ENCODE measurements at regions not wholly inside any gene's neighbourhood (a gene's known extent, or its start where the extent isn't known, plus 50 kb on each side); places are given as distances from the start of the nearest gene placed in this dataset.

DNA sequence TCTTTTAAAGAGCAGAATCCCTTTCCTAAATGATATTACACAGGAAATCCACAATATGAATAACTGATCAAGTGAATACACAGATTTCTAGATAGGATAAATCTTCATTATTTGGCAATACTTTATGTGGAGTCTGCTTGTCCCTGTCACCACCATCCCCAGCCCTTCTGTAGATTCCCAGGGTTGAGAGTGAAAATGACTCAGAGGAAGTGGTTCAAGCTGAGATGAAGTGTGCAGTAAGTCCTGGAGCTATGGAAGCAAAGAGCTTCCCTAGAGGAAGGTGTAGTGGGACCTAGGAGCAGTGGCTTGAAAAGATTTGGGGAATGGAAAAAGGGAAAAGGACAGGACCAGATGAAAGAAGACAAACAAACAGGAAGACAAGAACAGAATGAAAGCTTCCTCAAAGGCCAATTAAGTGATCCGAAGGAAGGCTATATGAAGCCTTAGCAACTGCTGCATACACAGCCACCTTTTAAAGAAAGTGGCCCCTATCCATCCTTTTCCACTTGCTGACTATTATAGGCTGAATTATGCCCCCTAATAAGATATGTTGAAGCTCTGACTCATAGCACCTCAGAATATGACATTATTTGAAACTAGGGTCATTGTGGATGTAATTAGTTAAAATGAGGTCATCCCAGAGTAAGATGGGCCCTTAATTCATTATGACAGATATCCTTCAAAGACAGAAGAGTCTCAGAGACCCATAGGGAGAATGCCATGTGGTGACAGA is 96.5 kb upstream of the CAMK1G start:
- Histone ChIP-seq H3K9me3 (ENCODE audit: control insufficient read depth in 2 of 2, insufficient read depth in 1 of 2, low read depth in 1 of 2, low read length in 1 of 2) (no peaks in the 10 kb centered on the region), H3K27ac (ENCODE audit: low read depth in 2 of 2, low read length in 1 of 2) (no peak overlapping the region), H3K4me3 (ENCODE audit: low read depth in 1 of 2, low read length in 2 of 2) (no peak overlapping the region), H3K27me3 (ENCODE audit: control insufficient read depth in 1 of 2, insufficient read depth in 2 of 2, low read length in 2 of 2) (no peaks in the 10 kb centered on the region), H3K36me3 (ENCODE audit: control insufficient read depth in 2 of 2, insufficient read depth in 2 of 2, low read length in 1 of 2) (no peaks in the 10 kb centered on the region), H3K4me1 (ENCODE audit: control insufficient read depth in 2 of 2, insufficient read depth in 2 of 2, low read length in 1 of 2) (no peaks in the 10 kb centered on the region)
- 88 to 95% methylated on average over 1 of the region's 1 CpG for WGBS, 2 donors

DNA sequence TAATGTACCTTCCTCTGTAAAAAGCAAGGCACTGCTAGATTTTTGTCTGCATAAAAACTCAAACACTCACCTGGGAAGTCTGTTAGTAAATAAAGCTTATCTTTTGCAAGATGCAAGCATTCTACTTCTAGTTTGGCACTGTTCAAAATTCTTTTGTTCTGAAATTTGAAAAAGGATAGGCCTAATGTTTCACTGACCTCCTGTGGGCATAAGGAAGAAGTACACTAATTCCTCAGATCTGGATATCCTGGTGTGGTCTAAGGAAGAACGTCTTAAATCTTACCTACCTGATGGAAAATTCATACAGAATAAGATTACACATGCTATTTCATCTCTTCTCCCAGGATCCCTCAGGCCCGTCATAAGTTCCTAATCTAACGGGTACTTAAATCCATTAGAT is 93.5 kb upstream of the CAMK1G start:
- Histone ChIP-seq H3K36me3 (ENCODE audit: control insufficient read depth in 2 of 2, insufficient read depth in 2 of 2, low read length in 1 of 2) (no peaks in the 10 kb centered on the region), H3K27ac (ENCODE audit: low read depth in 2 of 2, low read length in 1 of 2) (no peak overlapping the region), H3K4me1 (ENCODE audit: control insufficient read depth in 2 of 2, insufficient read depth in 2 of 2, low read length in 1 of 2) (no peaks in the 10 kb centered on the region), H3K4me3 (ENCODE audit: low read depth in 1 of 2, low read length in 2 of 2) (no peak overlapping the region), H3K9me3 (ENCODE audit: control insufficient read depth in 2 of 2, insufficient read depth in 1 of 2, low read depth in 1 of 2, low read length in 1 of 2) (no peaks in the 10 kb centered on the region), H3K27me3 (ENCODE audit: control insufficient read depth in 1 of 2, insufficient read depth in 2 of 2, low read length in 2 of 2) (no peaks in the 10 kb centered on the region)
- WGBS, 2 donors: 54 to 58% methylated on average over 3 of the region's 3 CpGs

DNA sequence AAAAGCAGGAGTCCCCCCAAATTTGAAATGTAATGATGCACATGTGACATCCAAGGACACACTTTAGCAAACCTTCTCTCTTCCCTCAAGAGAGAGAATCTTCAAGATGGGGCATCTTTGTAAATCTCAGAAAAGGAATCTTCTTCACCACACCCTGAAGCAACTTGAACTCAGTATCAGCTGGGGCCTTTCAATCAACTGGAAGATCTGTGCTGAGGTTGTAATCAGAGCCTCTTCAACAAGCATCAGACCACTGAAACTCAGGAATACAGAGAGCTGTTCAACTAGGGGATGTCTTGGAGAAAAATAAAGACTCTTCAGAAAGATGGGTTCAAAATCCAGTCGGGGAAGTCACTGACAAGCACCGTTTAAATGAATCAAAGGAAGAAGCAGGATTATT is 92.5 kb upstream of the CAMK1G start:
- no peaks in the 10 kb centered on the region for H3K36me3 ChIP-seq (ENCODE audit: control insufficient read depth in 2 of 2, insufficient read depth in 2 of 2, low read length in 1 of 2)
- no peak overlapping the region for H3K4me3 ChIP-seq (ENCODE audit: low read depth in 1 of 2, low read length in 2 of 2)
- H3K27me3 ChIP-seq (ENCODE audit: control insufficient read depth in 1 of 2, insufficient read depth in 2 of 2, low read length in 2 of 2): no peaks in the 10 kb centered on the region
- H3K4me1 ChIP-seq (ENCODE audit: control insufficient read depth in 2 of 2, insufficient read depth in 2 of 2, low read length in 1 of 2): no peaks in the 10 kb centered on the region
- H3K9me3 ChIP-seq (ENCODE audit: control insufficient read depth in 2 of 2, insufficient read depth in 1 of 2, low read depth in 1 of 2, low read length in 1 of 2): no peaks in the 10 kb centered on the region
- no peak overlapping the region for H3K27ac ChIP-seq (ENCODE audit: low read depth in 2 of 2, low read length in 1 of 2)
- 76 to 82% methylated on average over 2 of the region's 2 CpGs for WGBS, 2 donors

DNA sequence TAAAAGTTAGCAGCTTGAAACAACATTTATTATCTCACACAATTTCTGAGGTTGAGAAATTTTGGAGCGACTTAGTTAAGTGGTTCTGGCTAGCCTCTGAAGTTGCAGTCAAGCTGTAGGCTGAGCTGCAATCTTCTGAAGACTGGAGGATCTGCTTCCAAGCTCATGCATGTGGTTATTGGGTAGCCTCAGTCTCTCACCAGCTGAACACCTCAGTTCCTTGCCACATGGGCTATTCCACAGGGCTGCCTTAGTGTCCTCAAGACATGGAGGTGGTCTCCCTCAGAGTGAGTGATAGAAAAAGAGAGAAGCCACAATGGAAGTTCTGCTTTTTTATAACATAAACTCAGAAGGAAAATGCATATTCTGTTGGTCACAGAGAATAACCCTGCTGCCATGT is 92.0 kb upstream of the CAMK1G start:
- H3K36me3 ChIP-seq (ENCODE audit: control insufficient read depth in 2 of 2, insufficient read depth in 2 of 2, low read length in 1 of 2): no peaks in the 10 kb centered on the region
- H3K4me3 ChIP-seq (ENCODE audit: low read depth in 1 of 2, low read length in 2 of 2): no peak overlapping the region
- no peak overlapping the region for H3K27ac ChIP-seq (ENCODE audit: low read depth in 2 of 2, low read length in 1 of 2)
- H3K9me3 ChIP-seq (ENCODE audit: control insufficient read depth in 2 of 2, insufficient read depth in 1 of 2, low read depth in 1 of 2, low read length in 1 of 2): no peaks in the 10 kb centered on the region
- H3K4me1 ChIP-seq (ENCODE audit: control insufficient read depth in 2 of 2, insufficient read depth in 2 of 2, low read length in 1 of 2): no peaks in the 10 kb centered on the region
- no peaks in the 10 kb centered on the region for H3K27me3 ChIP-seq (ENCODE audit: control insufficient read depth in 1 of 2, insufficient read depth in 2 of 2, low read length in 2 of 2)
- 77 to 87% methylated on average over 1 of the region's 1 CpG for WGBS, 2 donors

DNA sequence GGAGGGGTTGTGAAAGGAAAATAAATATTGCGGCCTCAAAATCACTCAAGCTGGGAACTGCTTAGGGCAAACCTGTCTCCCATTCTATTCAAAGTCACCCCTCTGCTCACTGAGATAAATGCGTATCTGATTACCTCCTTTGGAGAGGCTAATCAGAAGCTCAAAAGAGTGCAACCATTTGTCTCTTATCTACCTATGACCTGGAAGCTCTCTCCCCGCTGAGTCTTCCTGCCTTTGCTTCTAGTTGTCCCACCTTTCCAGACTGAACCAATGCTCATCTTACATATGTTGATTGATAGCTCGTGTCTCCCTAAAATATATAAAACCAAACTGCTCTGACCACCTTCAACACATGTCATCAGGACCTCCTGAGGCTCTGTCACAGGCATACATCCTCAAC is 91.6 kb upstream of the CAMK1G start:
- Histone ChIP-seq H3K4me3 (ENCODE audit: low read depth in 1 of 2, low read length in 2 of 2) (no peak overlapping the region), H3K4me1 (ENCODE audit: control insufficient read depth in 2 of 2, insufficient read depth in 2 of 2, low read length in 1 of 2) (no peaks in the 10 kb centered on the region), H3K9me3 (ENCODE audit: control insufficient read depth in 2 of 2, insufficient read depth in 1 of 2, low read depth in 1 of 2, low read length in 1 of 2) (no peaks in the 10 kb centered on the region), H3K36me3 (ENCODE audit: control insufficient read depth in 2 of 2, insufficient read depth in 2 of 2, low read length in 1 of 2) (no peaks in the 10 kb centered on the region), H3K27me3 (ENCODE audit: control insufficient read depth in 1 of 2, insufficient read depth in 2 of 2, low read length in 2 of 2) (no peaks in the 10 kb centered on the region), H3K27ac (ENCODE audit: low read depth in 2 of 2, low read length in 1 of 2) (no peak overlapping the region)
- 79 to 84% methylated on average over 4 of the region's 4 CpGs for WGBS, 2 donors

DNA sequence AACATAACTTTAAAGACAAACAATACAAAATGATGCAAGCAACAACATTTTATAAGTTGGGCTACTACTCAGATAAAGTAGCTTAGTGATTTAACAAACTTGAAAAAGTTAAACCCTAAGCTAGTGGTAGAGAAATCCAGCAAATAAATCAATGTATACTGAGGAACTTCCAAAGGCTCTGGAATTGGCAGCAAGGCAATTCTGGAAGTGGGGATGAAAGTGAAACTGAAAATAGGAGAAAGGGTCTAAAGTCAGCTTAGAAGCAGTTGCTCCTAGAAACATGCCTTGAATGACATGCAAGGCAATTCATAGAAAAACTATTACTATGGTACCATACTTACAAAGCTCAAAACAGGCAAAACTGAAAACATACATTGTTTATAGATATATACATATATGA is 90.0 kb upstream of the CAMK1G start:
- no peaks in the 10 kb centered on the region for H3K36me3 ChIP-seq (ENCODE audit: control insufficient read depth in 2 of 2, insufficient read depth in 2 of 2, low read length in 1 of 2)
- H3K4me3 ChIP-seq (ENCODE audit: low read depth in 1 of 2, low read length in 2 of 2): no peak overlapping the region
- no peaks in the 10 kb centered on the region for H3K9me3 ChIP-seq (ENCODE audit: control insufficient read depth in 2 of 2, insufficient read depth in 1 of 2, low read depth in 1 of 2, low read length in 1 of 2)

DNA sequence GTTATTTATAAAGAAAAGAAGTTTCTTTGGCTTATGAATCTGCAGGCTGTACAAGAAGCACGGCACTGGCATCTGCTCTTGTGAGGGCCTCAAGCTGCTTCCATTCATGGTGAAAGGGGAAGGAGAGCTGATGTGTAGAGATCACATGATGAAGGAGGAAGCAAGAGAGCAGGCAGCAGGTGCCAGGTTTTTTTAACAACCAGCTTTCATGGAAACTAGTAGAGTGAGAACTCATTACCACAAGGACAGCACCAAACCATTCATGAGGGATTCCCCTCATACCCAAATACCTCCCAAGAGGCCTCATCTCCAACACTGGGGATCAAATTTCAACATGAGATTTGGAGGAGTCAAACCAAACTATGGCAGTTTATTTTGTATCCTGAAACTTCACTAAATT is 85.8 kb upstream of the CAMK1G start:
- WGBS, 2 donors: 86% methylated on average over 1 of the region's 1 CpG
- Histone ChIP-seq H3K4me1 (ENCODE audit: control insufficient read depth in 2 of 2, insufficient read depth in 2 of 2, low read length in 1 of 2) (no peaks in the 10 kb centered on the region), H3K36me3 (ENCODE audit: control insufficient read depth in 2 of 2, insufficient read depth in 2 of 2, low read length in 1 of 2) (no peaks in the 10 kb centered on the region), H3K27me3 (ENCODE audit: control insufficient read depth in 1 of 2, insufficient read depth in 2 of 2, low read length in 2 of 2) (no peaks in the 10 kb centered on the region), H3K9me3 (ENCODE audit: control insufficient read depth in 2 of 2, insufficient read depth in 1 of 2, low read depth in 1 of 2, low read length in 1 of 2) (peaks cover 7 to 10% of the 10 kb centered on the region in 2 donors), H3K4me3 (ENCODE audit: low read depth in 1 of 2, low read length in 2 of 2) (no peak overlapping the region), H3K27ac (ENCODE audit: low read depth in 2 of 2, low read length in 1 of 2) (no peak overlapping the region)

More for the DNA sequence above, 90.0 kb upstream of the CAMK1G start:
- Histone ChIP-seq H3K27me3 (ENCODE audit: control insufficient read depth in 1 of 2, insufficient read depth in 2 of 2, low read length in 2 of 2) (no peaks in the 10 kb centered on the region), H3K4me1 (ENCODE audit: control insufficient read depth in 2 of 2, insufficient read depth in 2 of 2, low read length in 1 of 2) (no peaks in the 10 kb centered on the region), H3K27ac (ENCODE audit: low read depth in 2 of 2, low read length in 1 of 2) (no peak overlapping the region)

DNA sequence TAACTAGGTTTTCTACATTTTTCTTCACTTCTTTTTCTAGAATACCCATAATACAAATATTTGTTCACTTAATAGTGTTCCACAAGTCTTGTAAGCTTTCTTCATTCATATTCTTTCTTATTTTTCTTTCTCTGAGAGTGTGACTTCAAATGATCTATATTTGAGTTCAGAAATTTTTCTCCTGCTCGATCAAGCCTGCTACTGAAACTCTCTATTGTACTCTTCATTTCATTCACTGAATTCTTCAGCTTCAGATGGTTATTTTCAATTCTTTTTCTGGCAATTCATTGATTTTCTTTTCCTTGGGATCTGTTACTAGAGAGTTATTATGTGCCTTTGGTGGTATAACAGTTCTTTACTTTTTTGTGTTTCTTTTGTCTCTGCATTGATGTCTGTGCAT is 82.5 kb upstream of the CAMK1G start:
- no peaks in the 10 kb centered on the region for H3K27me3 ChIP-seq (ENCODE audit: control insufficient read depth in 1 of 2, insufficient read depth in 2 of 2, low read length in 2 of 2)
- 76 to 92% methylated on average over 1 of the region's 1 CpG for WGBS, 2 donors

DNA sequence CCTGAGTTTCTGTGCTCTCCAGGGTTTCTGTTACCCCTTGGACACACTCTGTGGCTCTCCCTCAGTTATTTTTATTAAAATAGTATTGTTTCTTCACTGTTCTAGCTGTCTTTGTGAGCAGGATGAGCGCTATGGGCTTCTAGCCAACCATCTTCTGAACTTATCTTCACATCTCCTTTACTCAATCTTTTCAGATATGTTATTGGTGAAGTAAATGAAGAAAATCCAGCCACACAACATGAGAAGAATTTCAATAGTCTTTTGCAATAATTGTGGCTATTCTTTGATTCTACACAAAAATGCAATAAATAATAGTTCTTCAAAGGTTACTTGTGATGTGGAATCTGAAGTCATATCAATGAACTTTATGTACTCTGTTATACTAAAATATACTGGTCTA is 80.3 kb upstream of the CAMK1G start:
- Histone ChIP-seq H3K9me3 (ENCODE audit: control insufficient read depth in 2 of 2, insufficient read depth in 1 of 2, low read depth in 1 of 2, low read length in 1 of 2) (peaks cover 7 to 10% of the 10 kb centered on the region in 2 donors), H3K4me3 (ENCODE audit: low read depth in 1 of 2, low read length in 2 of 2) (no peak overlapping the region), H3K27me3 (ENCODE audit: control insufficient read depth in 1 of 2, insufficient read depth in 2 of 2, low read length in 2 of 2) (no peaks in the 10 kb centered on the region), H3K36me3 (ENCODE audit: control insufficient read depth in 2 of 2, insufficient read depth in 2 of 2, low read length in 1 of 2) (no peaks in the 10 kb centered on the region), H3K4me1 (ENCODE audit: control insufficient read depth in 2 of 2, insufficient read depth in 2 of 2, low read length in 1 of 2) (no peaks in the 10 kb centered on the region), H3K27ac (ENCODE audit: low read depth in 2 of 2, low read length in 1 of 2) (no peak overlapping the region)
- WGBS, 2 donors: 86 to 91% methylated on average over 1 of the region's 1 CpG

More for the DNA sequence above, 82.5 kb upstream of the CAMK1G start:
- Histone ChIP-seq H3K36me3 (ENCODE audit: control insufficient read depth in 2 of 2, insufficient read depth in 2 of 2, low read length in 1 of 2) (no peaks in the 10 kb centered on the region), H3K4me1 (ENCODE audit: control insufficient read depth in 2 of 2, insufficient read depth in 2 of 2, low read length in 1 of 2) (no peaks in the 10 kb centered on the region), H3K9me3 (ENCODE audit: control insufficient read depth in 2 of 2, insufficient read depth in 1 of 2, low read depth in 1 of 2, low read length in 1 of 2) (peaks cover 7 to 10% of the 10 kb centered on the region in 2 donors), H3K4me3 (ENCODE audit: low read depth in 1 of 2, low read length in 2 of 2) (no peak overlapping the region), H3K27ac (ENCODE audit: low read depth in 2 of 2, low read length in 1 of 2) (no peak overlapping the region)

DNA sequence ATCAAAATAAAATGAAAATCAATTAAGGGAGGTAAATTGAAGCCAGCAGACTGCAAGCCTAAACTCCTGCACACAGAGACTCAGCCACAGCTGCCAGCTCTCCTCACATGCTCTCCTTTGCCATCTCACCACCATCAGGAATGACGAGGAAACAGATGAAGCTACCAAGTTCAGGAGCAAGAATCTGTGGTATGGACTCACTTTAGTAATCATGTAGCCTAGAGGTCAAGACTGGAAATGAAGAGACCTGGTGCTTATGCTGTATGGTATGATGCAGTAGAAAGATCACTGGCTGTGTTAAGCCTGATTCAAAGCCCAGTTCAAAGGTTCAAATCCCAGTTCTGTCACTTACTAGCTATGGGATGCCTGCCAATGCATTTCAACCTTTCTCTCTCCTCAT is 78.9 kb upstream of the CAMK1G start:
- 33 to 78% methylated on average over 1 of the region's 1 CpG for WGBS, 2 donors
- Histone ChIP-seq H3K4me1 (ENCODE audit: control insufficient read depth in 2 of 2, insufficient read depth in 2 of 2, low read length in 1 of 2) (no peaks in the 10 kb centered on the region), H3K27ac (ENCODE audit: low read depth in 2 of 2, low read length in 1 of 2) (no peak overlapping the region), H3K36me3 (ENCODE audit: control insufficient read depth in 2 of 2, insufficient read depth in 2 of 2, low read length in 1 of 2) (no peaks in the 10 kb centered on the region), H3K9me3 (ENCODE audit: control insufficient read depth in 2 of 2, insufficient read depth in 1 of 2, low read depth in 1 of 2, low read length in 1 of 2) (peaks cover 7 to 10% of the 10 kb centered on the region in 2 donors), H3K27me3 (ENCODE audit: control insufficient read depth in 1 of 2, insufficient read depth in 2 of 2, low read length in 2 of 2) (no peaks in the 10 kb centered on the region), H3K4me3 (ENCODE audit: low read depth in 1 of 2, low read length in 2 of 2) (no peak overlapping the region)

Data from esophagus (tissue), 2 donors.